Stimulated activated CD8-positive, alpha-beta memory T cell treated with anti-CD3 and anti-CD28 coated beads, Interleukin-12 subunit alpha, Interleukin-12 subunit beta, amount 100 ng/mL, for 24 hours (primary cell): ENCODE measurements at regions not wholly inside any gene's neighbourhood (a gene's known extent, or its start where the extent isn't known, plus 50 kb on each side); places are given as distances from the start of the nearest gene placed in this dataset.

ENCODE experiments used
- DNase-seq: peaks from one replicate; pipeline ENCODE4 v3.0.0-alpha.2; 2020; ENCODE audit errors: extremely low read depth

- DNase-seq = no peak
These were observed 206.0 kb upstream of the DIO3 start for GRCh38 chr14:101355284-101355683.

- DNase-seq = no peak
These were observed 204.3 kb upstream of the DIO3 start for GRCh38 chr14:101357038-101357437.

GRCh38 chr14:101357559-101358319, 203.6 kb upstream of the DIO3 start:
- no peak for DNase-seq

- DNase-seq = no peak
These were observed 202.8 kb upstream of the DIO3 start for GRCh38 chr14:101358320-101359125.

- DNase-seq = no peak
These were observed 201.9 kb upstream of the DIO3 start for GRCh38 chr14:101359221-101360053.

GRCh38 chr14:101360054-101360911, 201.0 kb upstream of the DIO3 start:
- DNase-seq = no peak

GRCh38 chr14:101361044-101361443, 200.3 kb upstream of the DIO3 start:
- DNase-seq = no peak

GRCh38 chr14:101361451-101362433, 199.6 kb upstream of the DIO3 start:
- no peak for DNase-seq

GRCh38 chr14:101362529-101363260, 198.6 kb upstream of the DIO3 start:
- DNase-seq = no peak

GRCh38 chr14:101363261-101363555, 198.1 kb upstream of the DIO3 start:
- DNase-seq = no peak

- no peak for DNase-seq
These were observed 197.4 kb upstream of the DIO3 start for GRCh38 chr14:101363880-101364391.

- no peak for DNase-seq
These were observed 196.6 kb upstream of the DIO3 start for GRCh38 chr14:101364503-101365328.

- no peak for DNase-seq
These were observed 195.8 kb upstream of the DIO3 start for GRCh38 chr14:101365329-101366158.

- no peak for DNase-seq
These were observed 193.7 kb upstream of the DIO3 start for GRCh38 chr14:101367421-101368261.

GRCh38 chr14:101368629-101369028, 192.7 kb upstream of the DIO3 start:
- no peak for DNase-seq

- no peak for DNase-seq
These were observed 191.9 kb upstream of the DIO3 start for GRCh38 chr14:101369194-101369915.
